Stimulated activated effector memory CD8-positive, alpha-beta T cell treated with anti-CD3 and anti-CD28 coated beads, Interleukin-12 subunit alpha, Interleukin-12 subunit beta, amount 100 ng/mL, for 72 hours (primary cell): ENCODE measurements at regions not wholly inside any gene's neighbourhood (a gene's known extent, or its start where the extent isn't known, plus 50 kb on each side); places are given as distances from the start of the nearest gene placed in this dataset.
A peak's percentile ranks its signal among the peaks of the same experiment; 100 is the strongest.
"Not testable (repeated sequence)": the region's sequence is repeated elsewhere in the genome, so short reads cannot be mapped to it uniquely, and the experiment has no call there.

Source experiments
- ATAC-seq: fragments of 150-1000 bp; cut with Tn5 transposase; 2 replicates; pipeline ENCODE4 v1.10.0; 2021
- DNase-seq, 2 donors: peaks; one replicate each; pipeline ENCODE4 v3.0.0; 2021 to 2022; ENCODE audit warnings: low spot score in 2 of 2
- H3K27ac Mint-ChIP-seq: one replicate; pipeline ENCODE4 v1.8.0; 2022; ENCODE audit warnings: mild to moderate bottlenecking, mixed read lengths
- H3K36me3 Mint-ChIP-seq: one replicate; pipeline ENCODE4 v1.8.0; 2022; ENCODE audit warnings: mild to moderate bottlenecking, mixed read lengths
- H3K4me1 Mint-ChIP-seq: one replicate; pipeline ENCODE4 v1.8.0; 2022; ENCODE audit warnings: mixed read lengths
- H3K4me3 Mint-ChIP-seq: one replicate; pipeline ENCODE4 v1.8.0; 2022; ENCODE audit warnings: mild to moderate bottlenecking, mixed read lengths
- H3K9me3 Mint-ChIP-seq: one replicate; pipeline ENCODE4 v1.8.0; 2022; ENCODE audit warnings: mixed read lengths

GRCh38 chr1:148354284-148354912 is 128.7 kb downstream of the PPIAL4G start:
- ATAC-seq, result no peak
- no peak for DNase-seq
- Mint-ChIP-seq H3K4me1 (no peaks in the 10 kb centered on the region), H3K4me3 (no peak overlapping the region), H3K9me3 (no peaks in the 10 kb centered on the region), H3K36me3 (peaks cover 6% of the 10 kb centered on the region), H3K27ac (no peak overlapping the region)

GRCh38 chr1:148353461-148354283 is 129.4 kb downstream of the PPIAL4G start:
- ATAC-seq (peak; percentile 57), DNase-seq (peak in 1 of 2 donors; percentile 65)
- H3K36me3 Mint-ChIP-seq, result peaks cover 6% of the 10 kb centered on the region
- no peaks in the 10 kb centered on the region for H3K9me3 Mint-ChIP-seq
- H3K27ac Mint-ChIP-seq, result no peak overlapping the region
- H3K4me1 Mint-ChIP-seq, result no peaks in the 10 kb centered on the region
- H3K4me3 Mint-ChIP-seq, result no peak overlapping the region

- Mint-ChIP-seq H3K4me1 (no peaks in the 10 kb centered on the region), H3K4me3 (no peak overlapping the region), H3K9me3 (no peaks in the 10 kb centered on the region), H3K27ac (no peak overlapping the region), H3K36me3 (peaks cover 6% of the 10 kb centered on the region)
- ATAC-seq, result no peak
- DNase-seq, result no peak
Measured at GRCh38 chr1:148352470-148353053, 130.5 kb downstream of the PPIAL4G start.

GRCh38 chr1:148347781-148348180 is 135.3 kb downstream of the PPIAL4G start:
- no peak for ATAC-seq
- no peak overlapping the region for H3K27ac Mint-ChIP-seq

GRCh38 chr1:148345659-148346151 is 137.4 kb downstream of the PPIAL4G start:
- not testable (repeated sequence) for ATAC-seq, H3K4me3 Mint-ChIP-seq, H3K27ac Mint-ChIP-seq, H3K9me3 Mint-ChIP-seq, H3K4me1 Mint-ChIP-seq, DNase-seq, H3K36me3 Mint-ChIP-seq

More at GRCh38 chr1:148347781-148348180, 135.3 kb downstream of the PPIAL4G start:
- H3K9me3 Mint-ChIP-seq, result no peaks in the 10 kb centered on the region
- H3K4me1 Mint-ChIP-seq, result no peaks in the 10 kb centered on the region
- H3K4me3 Mint-ChIP-seq, result no peak overlapping the region
- no peaks in the 10 kb centered on the region for H3K36me3 Mint-ChIP-seq
- no peak for DNase-seq

- H3K36me3 Mint-ChIP-seq, H3K4me1 Mint-ChIP-seq, H3K27ac Mint-ChIP-seq, DNase-seq, H3K4me3 Mint-ChIP-seq, H3K9me3 Mint-ChIP-seq, ATAC-seq: not testable (repeated sequence)
Measured at GRCh38 chr1:148344651-148345050, 138.5 kb downstream of the PPIAL4G start.

GRCh38 chr1:148341729-148342128 is 141.4 kb downstream of the PPIAL4G start:
- not testable (repeated sequence) for H3K9me3 Mint-ChIP-seq, H3K27ac Mint-ChIP-seq, H3K36me3 Mint-ChIP-seq, H3K4me1 Mint-ChIP-seq, ATAC-seq, H3K4me3 Mint-ChIP-seq, DNase-seq

GRCh38 chr1:148336121-148336918 is 146.8 kb downstream of the PPIAL4G start:
- Mint-ChIP-seq H3K4me1 (peaks cover 32% of the 10 kb centered on the region), H3K36me3 (peaks cover 13% of the 10 kb centered on the region), H3K4me3 (peak overlapping the region; percentile 96)
- ATAC-seq, DNase-seq, H3K9me3 Mint-ChIP-seq, H3K27ac Mint-ChIP-seq: not testable (repeated sequence)

- Mint-ChIP-seq H3K9me3 (no peaks in the 10 kb centered on the region), H3K4me1 (peaks cover 32% of the 10 kb centered on the region), H3K4me3 (peak overlapping the region; percentile 96), H3K36me3 (peaks cover 13% of the 10 kb centered on the region), H3K27ac (peak overlapping the region; percentile 100)
- peak; percentile 50 to 90 for DNase-seq
- ATAC-seq, result peak; percentile 89
Measured at GRCh38 chr1:148334339-148335130, 148.6 kb downstream of the PPIAL4G start.

GRCh38 chr1:148333875-148334338 is 149.2 kb downstream of the PPIAL4G start:
- H3K36me3 Mint-ChIP-seq, result peaks cover 13% of the 10 kb centered on the region
- H3K9me3 Mint-ChIP-seq, result no peaks in the 10 kb centered on the region
- peak overlapping the region; percentile 96 for H3K4me3 Mint-ChIP-seq
- peak in 1 of 2 donors; percentile 74 for DNase-seq
- no peak for ATAC-seq
- peak overlapping the region; percentile 100 for H3K27ac Mint-ChIP-seq
- peaks cover 32% of the 10 kb centered on the region for H3K4me1 Mint-ChIP-seq

- ATAC-seq, result no peak
- H3K4me1 Mint-ChIP-seq, result peaks cover 9% of the 10 kb centered on the region
- H3K36me3 Mint-ChIP-seq, result no peaks in the 10 kb centered on the region
- DNase-seq, result no peak
- no peaks in the 10 kb centered on the region for H3K9me3 Mint-ChIP-seq
- H3K4me3 Mint-ChIP-seq, result no peak overlapping the region
- peak overlapping the region; percentile 26 for H3K27ac Mint-ChIP-seq
Measured at GRCh38 chr1:148328884-148329283, 154.2 kb downstream of the PPIAL4G start.

GRCh38 chr1:148325031-148325430 is 158.1 kb downstream of the PPIAL4G start:
- not testable (repeated sequence) for H3K9me3 Mint-ChIP-seq, H3K27ac Mint-ChIP-seq

GRCh38 chr1:148324465-148324864 is 158.6 kb downstream of the PPIAL4G start:
- H3K4me3 Mint-ChIP-seq, H3K36me3 Mint-ChIP-seq, DNase-seq, H3K27ac Mint-ChIP-seq, H3K9me3 Mint-ChIP-seq, ATAC-seq: not testable (repeated sequence)
- peaks cover 16% of the 10 kb centered on the region for H3K4me1 Mint-ChIP-seq

More at GRCh38 chr1:148325031-148325430, 158.1 kb downstream of the PPIAL4G start:
- H3K36me3 Mint-ChIP-seq, ATAC-seq, H3K4me3 Mint-ChIP-seq, DNase-seq: not testable (repeated sequence)
- H3K4me1 Mint-ChIP-seq, result peaks cover 14% of the 10 kb centered on the region

- ATAC-seq, H3K9me3 Mint-ChIP-seq, DNase-seq, H3K36me3 Mint-ChIP-seq: not testable (repeated sequence)
- peak overlapping the region; percentile 75 for H3K27ac Mint-ChIP-seq
- peak overlapping the region; percentile 81 for H3K4me3 Mint-ChIP-seq
- H3K4me1 Mint-ChIP-seq, result peaks cover 39% of the 10 kb centered on the region
Measured at GRCh38 chr1:148320079-148320478, 163.0 kb downstream of the PPIAL4G start.
